K562 (cell line): ENCODE measurements at regions not wholly inside any gene's neighbourhood (a gene's known extent, or its start where the extent isn't known, plus 50 kb on each side); places are given as distances from the start of the nearest gene placed in this dataset.

Source experiments
- ATAC-seq: fragments of 200-7000 bp; cut with Tn5 transposase; 3 replicates; pipeline ENCODE4 v1.9.1; 2020; ENCODE audit warnings: moderate library complexity
- BruUV-seq: library from RNA; stranded (reverse); fragments of 400-500 nt; replicated peaks from 2 replicates; lab custom pipeline; 2021; lab: Mats Ljungman, UMichigan
- CTCF ChIA-PET: fragments of 300-600 bp; formaldehyde crosslinking; extraction: SDS; loops from one replicate; lab custom pipeline; 2021; ENCODE audit warnings: low intra/inter-chr PET ratio; lab: Yijun Ruan, JAX
- POLR2A ChIA-PET: fragments of 300-600, 350-650 bp; sonication (Branson Sonifier 250); formaldehyde crosslinking; extraction: SDS; loops from one replicate; lab custom pipeline; 2021; ENCODE audit warnings: antibody characterized with exemption, inconsistent platforms; lab: Yijun Ruan, JAX
- DNase-seq, 4 experiments: peaks; one replicate each; pipeline versions ENCODE4 v3.0.0 to v3.0.0-alpha.2; 2011 to 2018; ENCODE audit warnings: low spot score in 3 of 4, mixed read lengths in 3 of 4; ENCODE audit errors: extremely low read depth in 1 of 4
- FAIRE-seq: peaks from 2 replicates; lab custom pipeline; 2011; peaks lifted over from hg19 to GRCh38; lab: Jason Lieb, UNC
- H2AFZ ChIP-seq: 2 replicates; pipeline ENCODE4 v1.6.0; 2011; ENCODE audit warnings: low read depth, low read length, control low read depth, inconsistent platforms
- H3K27ac ChIP-seq: fragments of 200-600 bp; 3 replicates; pipeline ENCODE4 v1.8.0; 2011; ENCODE audit warnings: low read depth, mild to moderate bottlenecking, control low read depth, inconsistent platforms, low read length, moderate library complexity, mixed read lengths; ENCODE audit errors: extremely low read depth
- H3K27me3 ChIP-seq, 2 experiments: fragments of 300-600 bp in 1 of 2; 2 replicates in 1 of 2; 3 replicates in 1 of 2; pipeline versions ENCODE4 v1.6.0 to v1.8.0; 2011; ENCODE audit warnings: inconsistent platforms in 2 of 2, low read length in 2 of 2, mild to moderate bottlenecking in 1 of 2, mixed read lengths in 1 of 2, moderate library complexity in 1 of 2; ENCODE audit not compliant: control insufficient read depth in 2 of 2, insufficient read depth in 2 of 2
- H3K36me3 ChIP-seq: fragments of 300-600 bp; 3 replicates; pipeline ENCODE4 v1.8.0; 2011; ENCODE audit warnings: mild to moderate bottlenecking, low read length, inconsistent platforms; ENCODE audit not compliant: control insufficient read depth, insufficient read depth
- H3K4me1 ChIP-seq, 2 experiments: fragments of 200-600 bp in 1 of 2; replicated peaks in 1 of 2; 2 replicates in 1 of 2; 3 replicates in 1 of 2; pipeline versions ENCODE4 v1.5.1 to v1.8.0; 2011; ENCODE audit warnings: inconsistent platforms in 2 of 2, low read length in 2 of 2, mild to moderate bottlenecking in 1 of 2, mixed read lengths in 1 of 2, moderate library complexity in 1 of 2; ENCODE audit not compliant: control insufficient read depth in 2 of 2, insufficient read depth in 2 of 2
- H3K4me2 ChIP-seq: 2 replicates; pipeline ENCODE4 v1.6.1; 2011; ENCODE audit warnings: low read length, control low read depth, inconsistent platforms, mixed read lengths; ENCODE audit not compliant: insufficient read depth
- H3K4me3 ChIP-seq: fragments of 200-600 bp; sonication (generic), shearing (Covaris generic); 2 replicates; pipeline ENCODE4 v1.5.1; 2016; ENCODE audit warnings: control low read depth, inconsistent platforms
- H3K79me2 ChIP-seq: fragments of 200-600 bp; 3 replicates; pipeline ENCODE4 v1.8.0; 2011; ENCODE audit warnings: low read length, inconsistent platforms; ENCODE audit not compliant: control insufficient read depth, insufficient read depth
- H3K9ac ChIP-seq, 2 experiments: 2 replicates each; pipeline versions ENCODE4 v1.6.0 to v1.6.1; 2011; ENCODE audit warnings: low read depth in 2 of 2, low read length in 2 of 2, control low read depth in 1 of 2, inconsistent platforms in 1 of 2, mild to moderate bottlenecking in 1 of 2, mixed read lengths in 1 of 2; ENCODE audit not compliant: insufficient read depth in 1 of 2
- H3K9me1 ChIP-seq: one replicate; pipeline ENCODE4 v1.6.0; 2011; ENCODE audit warnings: inconsistent platforms, mild to moderate bottlenecking, low read length, moderate library complexity; ENCODE audit not compliant: control insufficient read depth, insufficient read depth
- H3K9me3 ChIP-seq: replicated peaks from 2 replicates; pipeline ENCODE4 v1.5.1; 2011; ENCODE audit warnings: low read depth, low read length, inconsistent platforms; ENCODE audit not compliant: control insufficient read depth, insufficient read depth
- H4K20me1 ChIP-seq: replicated peaks from 2 replicates; pipeline ENCODE4 v1.6.1; 2011; ENCODE audit warnings: low read length, inconsistent platforms, mixed read lengths; ENCODE audit not compliant: control insufficient read depth, insufficient read depth
- BCOR ChIP-seq: fragments of 450-650 bp; IDR thresholded peaks from 2 replicates; pipeline ENCODE4 v1.6.1; 2016
- BMI1 ChIP-seq: fragments of 150-350 bp; IDR thresholded peaks from 2 replicates; pipeline ENCODE4 v1.6.1; 2014; ENCODE audit warnings: low read length
- CBX1 ChIP-seq: sonication (generic); IDR thresholded peaks from 2 replicates; pipeline ENCODE4 v1.6.1; 2016; ENCODE audit warnings: antibody characterized with exemption, low read depth, mild to moderate bottlenecking
- ETS2 ChIP-seq: IDR thresholded peaks from 2 replicates; pipeline ENCODE4 v1.6.1; 2016; ENCODE audit warnings: borderline replicate concordance, missing genetic modification characterization, mild to moderate bottlenecking, moderate library complexity, missing compliant biosample characterization; ENCODE audit not compliant: poor library complexity, severe bottlenecking
- IRF2 ChIP-seq: sonication (generic); formaldehyde crosslinking; IDR thresholded peaks from 2 replicates; pipeline ENCODE4 v1.8.1; 2022; ENCODE audit warnings: mild to moderate bottlenecking, missing genetic modification reagents
- MBD1 ChIP-seq: fragments of 250-450 bp; sonication (Bioruptor Pico); IDR thresholded peaks from 2 replicates; pipeline ENCODE4 v1.8.0; 2022; ENCODE audit warnings: inconsistent platforms
- MED1 ChIP-seq: sonication (generic); formaldehyde crosslinking; IDR thresholded peaks from 2 replicates; pipeline ENCODE4 v1.8.1; 2023; ENCODE audit warnings: missing genetic modification reagents, borderline replicate concordance
- NCOA2 ChIP-seq, 2 experiments: fragments of 450-650 bp; IDR thresholded peaks; 2 replicates each; pipeline ENCODE4 v1.6.1; 2018; ENCODE audit warnings: mild to moderate bottlenecking in 2 of 2, moderate library complexity in 1 of 2; ENCODE audit not compliant: partially characterized antibody in 2 of 2
- NR0B1 ChIP-seq: fragments of 450-650 bp; IDR thresholded peaks from one replicate; pipeline ENCODE4 v1.6.1; 2018; ENCODE audit warnings: mild to moderate bottlenecking, moderate library complexity; ENCODE audit not compliant: partially characterized antibody
- PHF21A ChIP-seq: fragments of 450-650 bp; IDR thresholded peaks from 2 replicates; pipeline ENCODE4 v1.6.1; 2017; ENCODE audit warnings: low read depth, borderline replicate concordance
- SUPT5H ChIP-seq: fragments of 450-650 bp; IDR thresholded peaks from 2 replicates; pipeline ENCODE4 v1.6.1; 2016
- ZBTB2 ChIP-seq: fragments of 450-650 bp; IDR thresholded peaks from 2 replicates; pipeline ENCODE4 v1.6.1; 2016; ENCODE audit warnings: antibody characterized with exemption
- ZBTB33 ChIP-seq: sonication (generic); formaldehyde crosslinking; IDR thresholded peaks from 2 replicates; pipeline ENCODE4 v1.8.1; 2023; ENCODE audit warnings: mild to moderate bottlenecking, missing genetic modification reagents
- ZNF134 ChIP-seq: fragments of 250-450 bp; sonication (Bioruptor Pico); conservative IDR thresholded peaks from 2 replicates; pipeline ENCODE4 v1.4.0; 2020
- ZNF354B ChIP-seq: fragments of 250-450 bp; sonication (Bioruptor Pico); IDR thresholded peaks from 2 replicates; pipeline ENCODE4 v1.4.0; 2020
- ZNF431 ChIP-seq: sonication (generic); formaldehyde crosslinking; IDR thresholded peaks from 2 replicates; pipeline ENCODE4 v1.8.0; 2022; ENCODE audit warnings: mild to moderate bottlenecking, missing genetic modification reagents
- ZNF707 ChIP-seq: fragments of 250-450 bp; sonication (Bioruptor Pico); conservative IDR thresholded peaks from 2 replicates; pipeline ENCODE4 v1.8.0; 2022; ENCODE audit warnings: inconsistent platforms, mild to moderate bottlenecking, moderate library complexity
- WGBS: fragments of 100-300 bp; shearing (Covaris generic); methylation state at CpG from one replicate; pipeline ENCODE4 v1.1.6; 2016; ENCODE audit warnings: low coverage, mixed read lengths; ENCODE audit not compliant: insufficient coverage; ENCODE audit errors: missing lambda C conversion rate; 5-methylcytosine and 5-hydroxymethylcytosine counted together
- in situ Hi-C: fragments of 300-500 bp; cut with MboI; formaldehyde crosslinking; loops from 4 replicates; pipeline ENCODE4 v1.15.0; 2018; ENCODE audit warnings: inconsistent platforms, mixed read lengths
- intact Hi-C: fragments of 100-400 bp; cut with micrococcal nuclease; formaldehyde crosslinking; loops from 2 replicates; pipeline ENCODE4 v1.14.2; 2022

GRCh38 chr4:181611033-181611711 is 632.0 kb upstream of the TENM3 start:
- Histone ChIP-seq H3K9ac (no peak overlapping the region), H4K20me1 (no peaks in the 10 kb centered on the region), H3K4me1 (no peaks in the 10 kb centered on the region), H3K36me3 (no peaks in the 10 kb centered on the region), H3K4me3 (no peak overlapping the region), H3K27ac (no peak overlapping the region), H3K79me2 (no peaks in the 10 kb centered on the region), H3K27me3 (no peaks in the 10 kb centered on the region), H3K4me2 (no peak overlapping the region), H3K9me1 (no peaks in the 10 kb centered on the region), H2AFZ (no peak overlapping the region), H3K9me3 (no peaks in the 10 kb centered on the region)
- ChIA-PET POLR2A (no interaction called here), CTCF (no interaction called here)
- intact Hi-C loops (no loop called here), in situ Hi-C loops (no loop called here)
- WGBS = under 1% methylated on average over 15 of the region's 15 CpGs
- BruUV-seq = no TSS peak
- no peak for FAIRE-seq
- no peak for ATAC-seq
- no peak for DNase-seq
- no peak for TF ChIP-seq BCOR
- no peak for TF ChIP-seq ZNF134 (CRISPR knock-in tag)
- no peak for TF ChIP-seq SUPT5H
- TF ChIP-seq ETS2 = no peak
- no peak for TF ChIP-seq CBX1
- no peak for TF ChIP-seq MBD1
- TF ChIP-seq ZBTB33 (CRISPR knock-in tag) = no peak
- TF ChIP-seq ZNF431 = no peak
- no peak for TF ChIP-seq NR0B1
- no peak for TF ChIP-seq IRF2 (CRISPR knock-in tag)
- no peak for TF ChIP-seq PHF21A
- TF ChIP-seq ZNF707 (CRISPR knock-in tag) = no peak
- TF ChIP-seq ZBTB2 = no peak
- no peak for TF ChIP-seq MED1 (CRISPR knock-in tag)
- no peak for TF ChIP-seq BMI1
- no peak for TF ChIP-seq NCOA2 (IDR thresholded peaks at IDR 0.05; ENCODE audit: partially characterized antibody in 2 of 2)
- TF ChIP-seq ZNF354B (CRISPR knock-in tag) = no peak
